Vagina (tissue), 2 donors: ENCODE measurements at regions not wholly inside any gene's neighbourhood (a gene's known extent, or its start where the extent isn't known, plus 50 kb on each side); places are given as distances from the start of the nearest gene placed in this dataset.

Experiments
- DNase-seq, 2 donors: peaks; one replicate each; pipeline ENCODE4 v3.0.0-alpha.2; 2017; ENCODE audit errors: extremely low spot score in 2 of 2
- H3K27ac ChIP-seq: fragments of 200-600 bp; sonication (generic); one replicate; pipeline ENCODE4 v1.5.1; 2019
- H3K27me3 ChIP-seq: fragments of 200-600 bp; sonication (generic); one replicate; pipeline ENCODE4 v1.5.1; 2019
- H3K36me3 ChIP-seq, 2 donors: fragments of 200-600 bp; sonication (generic); one replicate each; pipeline ENCODE4 v1.5.1; 2017 to 2019
- H3K4me1 ChIP-seq: fragments of 200-600 bp; sonication (generic); one replicate; pipeline ENCODE4 v1.5.1; 2019
- H3K4me3 ChIP-seq, 2 donors: fragments of 200-600 bp; sonication (generic); 1 replicate in 1 of 2; 2 replicates in 1 of 2; pipeline ENCODE4 v1.5.1; 2016 to 2019
- H3K9me3 ChIP-seq: fragments of 200-600 bp; sonication (generic); one replicate; pipeline ENCODE4 v1.5.1; 2019
- POLR2A ChIP-seq, 2 donors: fragments of 450-650 bp; IDR thresholded peaks; one replicate each; pipeline ENCODE4 v1.6.1; 2017; ENCODE audit warnings: antibody characterized with exemption in 2 of 2, mild to moderate bottlenecking in 2 of 2, moderate library complexity in 2 of 2
- POLR2AphosphoS5 ChIP-seq, 2 donors: sonication (generic); formaldehyde crosslinking; IDR thresholded peaks; one replicate each; pipeline ENCODE4 v1.9.0; 2017; ENCODE audit warnings: antibody characterized with exemption in 2 of 2, mild to moderate bottlenecking in 2 of 2, low read depth in 1 of 2; ENCODE audit not compliant: insufficient read depth in 1 of 2
- intact Hi-C: fragments of 100-400 bp; cut with DNase I; formaldehyde crosslinking; loops from one replicate; pipeline ENCODE4 v1.15.1; 2023
- TF ChIP-seq, protein P1 (sequence below), 3 experiments: fragments of 450-650 bp in 2 of 3; fragments of 200-600 bp in 1 of 3; sonication (generic) in 1 of 3; IDR thresholded peaks; one replicate each; pipeline ENCODE4 v1.5.1; 2017 to 2019; ENCODE audit warnings: antibody characterized with exemption in 3 of 3, mild to moderate bottlenecking in 2 of 3, moderate library complexity in 2 of 3

DNA sequence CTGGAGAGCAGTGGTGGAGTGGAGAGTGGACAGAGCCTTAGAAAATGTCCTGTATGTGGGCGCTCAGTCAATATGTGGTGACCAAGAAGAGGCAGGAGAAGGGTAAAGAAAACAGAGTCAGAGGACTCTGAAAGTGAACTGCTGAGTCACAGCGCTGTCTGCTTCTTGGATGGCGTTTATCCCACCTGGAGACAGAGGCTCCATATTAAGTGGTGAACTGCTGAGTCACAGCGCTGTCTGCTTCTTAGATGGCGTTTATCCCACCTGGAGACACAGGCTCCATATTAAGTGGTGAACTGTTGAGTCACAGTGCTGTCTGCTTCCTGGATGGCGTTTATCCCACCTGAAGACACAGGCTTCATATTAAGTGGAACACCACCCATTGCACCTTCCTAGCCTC lies 119.3 kb upstream of the RALGAPA2 start:
- Histone ChIP-seq H3K27me3 (no peaks in the 10 kb centered on the region), H3K9me3 (no peaks in the 10 kb centered on the region), H3K36me3 (no peaks in the 10 kb centered on the region), H3K4me3 (no peak overlapping the region), H3K4me1 (no peaks in the 10 kb centered on the region), H3K27ac (no peak overlapping the region)
- no peak for DNase-seq
- intact Hi-C loops: loop anchor here (10.0 kb wide), 1 partner anchor 673 kb away; no protein-coding TSS in a partner anchor
- no peak for TF ChIP-seq POLR2A (IDR thresholded peaks at IDR 0.05)
- TF ChIP-seq, protein P1, sequence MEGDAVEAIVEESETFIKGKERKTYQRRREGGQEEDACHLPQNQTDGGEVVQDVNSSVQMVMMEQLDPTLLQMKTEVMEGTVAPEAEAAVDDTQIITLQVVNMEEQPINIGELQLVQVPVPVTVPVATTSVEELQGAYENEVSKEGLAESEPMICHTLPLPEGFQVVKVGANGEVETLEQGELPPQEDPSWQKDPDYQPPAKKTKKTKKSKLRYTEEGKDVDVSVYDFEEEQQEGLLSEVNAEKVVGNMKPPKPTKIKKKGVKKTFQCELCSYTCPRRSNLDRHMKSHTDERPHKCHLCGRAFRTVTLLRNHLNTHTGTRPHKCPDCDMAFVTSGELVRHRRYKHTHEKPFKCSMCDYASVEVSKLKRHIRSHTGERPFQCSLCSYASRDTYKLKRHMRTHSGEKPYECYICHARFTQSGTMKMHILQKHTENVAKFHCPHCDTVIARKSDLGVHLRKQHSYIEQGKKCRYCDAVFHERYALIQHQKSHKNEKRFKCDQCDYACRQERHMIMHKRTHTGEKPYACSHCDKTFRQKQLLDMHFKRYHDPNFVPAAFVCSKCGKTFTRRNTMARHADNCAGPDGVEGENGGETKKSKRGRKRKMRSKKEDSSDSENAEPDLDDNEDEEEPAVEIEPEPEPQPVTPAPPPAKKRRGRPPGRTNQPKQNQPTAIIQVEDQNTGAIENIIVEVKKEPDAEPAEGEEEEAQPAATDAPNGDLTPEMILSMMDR (IDR thresholded peaks at IDR 0.05): no peak
- no peak for TF ChIP-seq POLR2AphosphoS5 (IDR thresholded peaks at IDR 0.05; ENCODE audit: insufficient read depth in 1 of 2, low read depth in 1 of 2)

DNA sequence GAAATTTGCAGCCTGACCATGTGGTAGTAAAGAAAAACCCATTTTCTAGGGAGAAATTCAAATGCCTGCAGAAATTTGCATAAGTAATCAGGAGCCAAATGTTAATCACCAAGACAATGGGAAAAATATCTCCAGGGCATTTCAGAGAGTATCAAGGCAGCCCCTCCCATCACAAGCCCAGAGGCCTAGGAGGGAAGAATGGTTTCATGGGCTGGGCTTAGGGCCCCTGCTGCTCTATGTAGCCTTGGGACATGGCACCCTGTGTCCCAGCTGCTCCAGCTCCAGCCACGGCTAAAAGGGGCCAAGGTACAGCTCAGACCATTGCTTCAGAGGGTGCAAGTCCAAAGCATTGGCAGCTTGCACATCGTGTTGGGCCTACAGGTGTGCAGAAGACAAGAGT lies 117.2 kb upstream of the RALGAPA2 start:
- H3K4me3 ChIP-seq: no peak overlapping the region
- no peaks in the 10 kb centered on the region for H3K27me3 ChIP-seq
- H3K36me3 ChIP-seq: no peaks in the 10 kb centered on the region
- H3K27ac ChIP-seq: no peak overlapping the region
- intact Hi-C loops: loop anchor here (10.0 kb wide), 1 partner anchor 675 kb away; no protein-coding TSS in a partner anchor
- no peaks in the 10 kb centered on the region for H3K4me1 ChIP-seq
- DNase-seq: no peak
- no peaks in the 10 kb centered on the region for H3K9me3 ChIP-seq
- TF ChIP-seq, protein P1 (IDR thresholded peaks at IDR 0.05): no peak
- TF ChIP-seq POLR2AphosphoS5 (IDR thresholded peaks at IDR 0.05; ENCODE audit: insufficient read depth in 1 of 2, low read depth in 1 of 2): no peak
- no peak for TF ChIP-seq POLR2A (IDR thresholded peaks at IDR 0.05)

DNA sequence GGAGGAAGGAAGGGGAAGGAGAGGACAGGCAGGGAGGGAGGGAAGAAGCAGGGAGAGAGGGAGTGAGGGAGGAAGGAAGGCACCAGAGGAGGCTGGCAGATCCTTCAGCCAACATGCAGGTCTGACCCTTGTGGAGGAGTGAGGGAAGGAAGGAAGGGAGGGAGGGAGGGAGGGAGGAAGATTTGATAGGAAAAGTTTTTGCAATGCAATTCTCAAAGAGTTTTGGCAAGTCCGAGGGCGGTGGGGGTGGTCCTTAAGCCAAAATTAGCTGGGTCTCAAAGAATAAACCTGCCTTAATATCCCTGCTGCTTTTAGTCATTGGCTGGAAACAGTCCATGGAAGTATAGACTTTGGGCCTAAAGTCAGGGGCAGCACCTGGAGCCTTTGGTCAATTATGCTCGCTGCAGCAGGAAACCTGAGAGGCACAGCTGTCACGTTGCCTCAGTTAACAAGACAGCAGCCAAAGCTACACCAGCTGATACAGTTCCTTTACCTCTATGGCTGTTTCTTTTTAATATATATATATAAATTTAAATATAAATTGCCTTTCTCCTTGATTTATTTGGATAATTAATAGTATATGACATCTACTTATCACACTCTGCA lies 115.7 kb upstream of the RALGAPA2 start:
- TF ChIP-seq POLR2AphosphoS5 (IDR thresholded peaks at IDR 0.05; ENCODE audit: insufficient read depth in 1 of 2, low read depth in 1 of 2) (no peak), POLR2A (IDR thresholded peaks at IDR 0.05) (no peak)
- TF ChIP-seq, protein P1 (IDR thresholded peaks at IDR 0.05): no peak
- no peaks in the 10 kb centered on the region for H3K27me3 ChIP-seq
- no peak overlapping the region for H3K4me3 ChIP-seq
- no peaks in the 10 kb centered on the region for H3K9me3 ChIP-seq
- no peak overlapping the region for H3K27ac ChIP-seq
- intact Hi-C loops: no loop called here
- no peak for DNase-seq
- H3K4me1 ChIP-seq: no peaks in the 10 kb centered on the region
- no peaks in the 10 kb centered on the region for H3K36me3 ChIP-seq

DNA sequence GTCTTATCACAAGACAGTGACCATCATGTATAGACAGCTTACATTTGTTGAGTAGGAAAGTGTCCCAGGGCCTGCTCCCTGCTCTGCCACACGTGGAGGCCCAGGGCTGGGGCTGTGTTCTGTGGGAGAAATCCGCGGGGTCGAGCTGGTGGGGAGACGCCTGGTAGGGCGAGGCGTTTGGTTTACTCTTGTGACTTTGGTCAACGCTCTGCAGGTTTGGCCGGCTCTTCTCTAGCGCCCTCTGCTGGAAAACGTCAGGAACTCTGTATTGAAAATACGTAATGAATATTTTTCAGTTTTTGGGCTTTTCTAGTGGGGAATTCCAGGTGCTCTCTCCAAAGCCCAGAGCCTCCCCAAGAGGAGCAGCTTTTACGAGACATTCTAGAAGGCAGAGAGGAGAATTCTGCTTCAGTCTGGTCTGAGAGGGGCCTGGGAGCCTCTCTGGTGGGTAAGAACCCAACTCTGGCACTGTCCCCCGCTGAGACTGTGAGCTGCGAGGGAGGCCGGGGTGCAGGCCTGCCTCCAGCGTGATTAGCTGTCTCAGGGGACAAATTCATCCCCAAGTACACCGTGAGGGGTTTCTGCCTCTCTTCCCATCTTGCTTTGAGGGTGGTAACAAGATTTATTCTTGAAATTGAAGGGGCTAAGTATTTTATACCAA lies 112.6 kb upstream of the RALGAPA2 start:
- H3K36me3 ChIP-seq: no peaks in the 10 kb centered on the region
- H3K27me3 ChIP-seq: no peaks in the 10 kb centered on the region
- H3K9me3 ChIP-seq: no peaks in the 10 kb centered on the region
- H3K4me3 ChIP-seq: no peak overlapping the region
- intact Hi-C loops: no loop called here
- TF ChIP-seq, protein P1 (IDR thresholded peaks at IDR 0.05): peak in 2 of 3 experiments; percentile 51 to 59
- TF ChIP-seq POLR2A (IDR thresholded peaks at IDR 0.05) (no peak), POLR2AphosphoS5 (IDR thresholded peaks at IDR 0.05; ENCODE audit: insufficient read depth in 1 of 2, low read depth in 1 of 2) (peak in 1 of 2 donors; percentile 17)
- no peak overlapping the region for H3K27ac ChIP-seq
- H3K4me1 ChIP-seq: no peaks in the 10 kb centered on the region
- no peak for DNase-seq

DNA sequence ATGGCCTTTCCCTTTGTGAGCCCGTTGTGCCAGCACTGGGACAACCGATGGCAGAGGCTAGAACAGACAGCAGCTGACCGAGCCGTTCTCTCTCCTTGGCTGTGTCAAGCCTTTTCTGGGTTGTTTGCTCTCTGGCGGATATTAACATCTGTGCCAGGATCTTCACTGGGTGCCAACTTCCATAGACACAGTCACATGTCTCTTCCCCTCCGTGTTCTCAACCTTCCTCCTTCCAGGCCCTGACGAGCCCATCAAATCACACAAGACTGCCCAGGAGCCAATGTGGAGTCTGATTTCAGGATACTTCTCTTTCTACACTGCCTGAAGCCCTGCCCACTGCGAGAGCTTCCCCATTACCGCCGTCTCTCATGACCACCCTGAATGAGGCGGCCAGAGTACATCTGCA lies 111.0 kb upstream of the RALGAPA2 start:
- Histone ChIP-seq H3K27me3 (no peaks in the 10 kb centered on the region), H3K36me3 (no peaks in the 10 kb centered on the region), H3K4me1 (no peaks in the 10 kb centered on the region), H3K9me3 (no peaks in the 10 kb centered on the region), H3K27ac (no peak overlapping the region), H3K4me3 (no peak overlapping the region)
- TF ChIP-seq POLR2A (IDR thresholded peaks at IDR 0.05) (no peak), POLR2AphosphoS5 (IDR thresholded peaks at IDR 0.05; ENCODE audit: insufficient read depth in 1 of 2, low read depth in 1 of 2) (no peak)
- TF ChIP-seq, protein P1 (IDR thresholded peaks at IDR 0.05): no peak
- intact Hi-C loops: no loop called here
- no peak for DNase-seq
